ENCODE measurements at regions not wholly inside any gene's neighbourhood (a gene's known extent, or its start where the extent isn't known, plus 50 kb on each side); places are given as distances from the start of the nearest gene placed in this dataset.

GRCh38 chr9:129289883-129290282 is 111.8 kb upstream of the IER5L start:
- Histone ChIP-seq H3K36me3 (replicated peaks; ENCODE audit: low read depth, low read length) (no peaks in the 10 kb centered on the region), H3K27ac (ENCODE audit: low read length) (no peak overlapping the region), H3K9ac (ENCODE audit: low read length) (no peak overlapping the region), H3K4me3 (ENCODE audit: low read length) (no peak overlapping the region), H4K20me1 (ENCODE audit: insufficient read depth, low read length) (no peaks in the 10 kb centered on the region), H3K4me1 (ENCODE audit: low read length) (no peaks in the 10 kb centered on the region), H3K4me2 (ENCODE audit: low read length) (no peak overlapping the region), H3K9me3 (ENCODE audit: insufficient read depth, low read length) (no peaks in the 10 kb centered on the region), H2AFZ (ENCODE audit: low read depth, low read length) (no peak overlapping the region), H3K79me2 (ENCODE audit: low read length) (no peaks in the 10 kb centered on the region), H3K27me3 (ENCODE audit: low read depth, low read length) (no peaks in the 10 kb centered on the region)
- no peak for TF ChIP-seq EZH2phosphoT487 (IDR thresholded peaks at IDR 0.05; ENCODE audit: low read depth)
- TF ChIP-seq, protein P1, sequence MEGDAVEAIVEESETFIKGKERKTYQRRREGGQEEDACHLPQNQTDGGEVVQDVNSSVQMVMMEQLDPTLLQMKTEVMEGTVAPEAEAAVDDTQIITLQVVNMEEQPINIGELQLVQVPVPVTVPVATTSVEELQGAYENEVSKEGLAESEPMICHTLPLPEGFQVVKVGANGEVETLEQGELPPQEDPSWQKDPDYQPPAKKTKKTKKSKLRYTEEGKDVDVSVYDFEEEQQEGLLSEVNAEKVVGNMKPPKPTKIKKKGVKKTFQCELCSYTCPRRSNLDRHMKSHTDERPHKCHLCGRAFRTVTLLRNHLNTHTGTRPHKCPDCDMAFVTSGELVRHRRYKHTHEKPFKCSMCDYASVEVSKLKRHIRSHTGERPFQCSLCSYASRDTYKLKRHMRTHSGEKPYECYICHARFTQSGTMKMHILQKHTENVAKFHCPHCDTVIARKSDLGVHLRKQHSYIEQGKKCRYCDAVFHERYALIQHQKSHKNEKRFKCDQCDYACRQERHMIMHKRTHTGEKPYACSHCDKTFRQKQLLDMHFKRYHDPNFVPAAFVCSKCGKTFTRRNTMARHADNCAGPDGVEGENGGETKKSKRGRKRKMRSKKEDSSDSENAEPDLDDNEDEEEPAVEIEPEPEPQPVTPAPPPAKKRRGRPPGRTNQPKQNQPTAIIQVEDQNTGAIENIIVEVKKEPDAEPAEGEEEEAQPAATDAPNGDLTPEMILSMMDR (IDR thresholded peaks at IDR 0.05; ENCODE audit: low read depth, low read length) = no peak

DNA sequence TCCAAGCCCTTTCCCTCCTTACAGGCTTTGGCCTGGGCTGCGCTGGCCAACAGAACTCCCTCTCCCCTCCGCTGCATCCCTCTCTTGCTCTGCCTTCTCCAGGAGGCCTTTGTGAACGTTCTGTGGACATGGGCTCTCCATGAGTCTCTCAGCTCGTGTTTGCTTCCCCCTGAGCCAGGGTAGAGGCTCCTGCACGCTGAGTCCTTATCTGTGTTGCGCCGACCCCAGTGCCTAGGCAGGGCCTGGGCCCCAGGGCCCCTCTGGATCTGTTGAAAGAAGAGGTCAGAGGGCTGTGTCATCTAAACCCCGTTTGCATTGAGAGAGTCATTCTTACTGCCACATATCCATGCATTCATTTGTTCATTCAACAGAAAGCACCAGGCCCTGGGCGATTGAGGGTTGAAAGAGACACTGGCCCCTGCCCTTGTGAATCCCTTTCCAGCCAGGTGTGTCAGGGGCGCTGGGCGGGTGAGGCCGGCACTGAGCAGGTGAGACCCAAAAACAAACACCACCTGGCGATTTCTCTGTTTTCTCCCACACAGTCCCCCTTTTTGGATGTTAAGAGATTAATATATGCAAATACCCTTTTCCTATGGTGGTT is 111.2 kb upstream of the IER5L start:
- H3K9me3 ChIP-seq (ENCODE audit: insufficient read depth, low read length) = no peaks in the 10 kb centered on the region
- no peaks in the 10 kb centered on the region for H3K4me1 ChIP-seq (ENCODE audit: low read length)
- no peaks in the 10 kb centered on the region for H3K79me2 ChIP-seq (ENCODE audit: low read length)
- no peak overlapping the region for H3K4me2 ChIP-seq (ENCODE audit: low read length)
- no peaks in the 10 kb centered on the region for H3K36me3 ChIP-seq (replicated peaks; ENCODE audit: low read depth, low read length)
- no peak overlapping the region for H3K4me3 ChIP-seq (ENCODE audit: low read length)
- H3K9ac ChIP-seq (ENCODE audit: low read length) = no peak overlapping the region
- no peak overlapping the region for H2AFZ ChIP-seq (ENCODE audit: low read depth, low read length)
- no peak overlapping the region for H3K27ac ChIP-seq (ENCODE audit: low read length)
- H3K27me3 ChIP-seq (ENCODE audit: low read depth, low read length) = no peaks in the 10 kb centered on the region
- TF ChIP-seq, protein P1 (IDR thresholded peaks at IDR 0.05; ENCODE audit: low read depth, low read length) = no peak
- no peak for TF ChIP-seq EZH2phosphoT487 (IDR thresholded peaks at IDR 0.05; ENCODE audit: low read depth)
- no peaks in the 10 kb centered on the region for H4K20me1 ChIP-seq (ENCODE audit: insufficient read depth, low read length)

GRCh38 chr9:129287619-129288305 is 109.7 kb upstream of the IER5L start:
- no peak for TF ChIP-seq EZH2phosphoT487 (IDR thresholded peaks at IDR 0.05; ENCODE audit: low read depth)
- TF ChIP-seq, protein P1 (IDR thresholded peaks at IDR 0.05; ENCODE audit: low read depth, low read length) = no peak
- Histone ChIP-seq H2AFZ (ENCODE audit: low read depth, low read length) (no peak overlapping the region), H3K4me2 (ENCODE audit: low read length) (no peak overlapping the region), H3K27ac (ENCODE audit: low read length) (no peak overlapping the region), H3K9ac (ENCODE audit: low read length) (no peak overlapping the region), H3K4me1 (ENCODE audit: low read length) (no peaks in the 10 kb centered on the region), H4K20me1 (ENCODE audit: insufficient read depth, low read length) (no peaks in the 10 kb centered on the region), H3K9me3 (ENCODE audit: insufficient read depth, low read length) (no peaks in the 10 kb centered on the region), H3K27me3 (ENCODE audit: low read depth, low read length) (no peaks in the 10 kb centered on the region), H3K4me3 (ENCODE audit: low read length) (no peak overlapping the region), H3K36me3 (replicated peaks; ENCODE audit: low read depth, low read length) (no peaks in the 10 kb centered on the region), H3K79me2 (ENCODE audit: low read length) (no peaks in the 10 kb centered on the region)

- Histone ChIP-seq H3K4me1 (ENCODE audit: low read length) (no peaks in the 10 kb centered on the region), H3K27me3 (ENCODE audit: low read depth, low read length) (no peaks in the 10 kb centered on the region), H3K36me3 (replicated peaks; ENCODE audit: low read depth, low read length) (no peaks in the 10 kb centered on the region), H4K20me1 (ENCODE audit: insufficient read depth, low read length) (no peaks in the 10 kb centered on the region), H3K79me2 (ENCODE audit: low read length) (no peaks in the 10 kb centered on the region), H3K9ac (ENCODE audit: low read length) (no peak overlapping the region), H3K4me3 (ENCODE audit: low read length) (no peak overlapping the region), H2AFZ (ENCODE audit: low read depth, low read length) (no peak overlapping the region), H3K9me3 (ENCODE audit: insufficient read depth, low read length) (no peaks in the 10 kb centered on the region), H3K27ac (ENCODE audit: low read length) (no peak overlapping the region), H3K4me2 (ENCODE audit: low read length) (no peak overlapping the region)
- no peak for TF ChIP-seq EZH2phosphoT487 (IDR thresholded peaks at IDR 0.05; ENCODE audit: low read depth)
- TF ChIP-seq, protein P1 (IDR thresholded peaks at IDR 0.05; ENCODE audit: low read depth, low read length) = no peak
These were observed 108.1 kb upstream of the IER5L start for GRCh38 chr9:129285979-129286772.
